Neural progenitor cell (in vitro differentiated cells): ENCODE measurements at regions not wholly inside any gene's neighbourhood (a gene's known extent, or its start where the extent isn't known, plus 50 kb on each side); places are given as distances from the start of the nearest gene placed in this dataset.

Source experiments
- DNase-seq: peaks from one replicate; pipeline ENCODE4 v3.0.0-alpha.2; 2016; ENCODE audit warnings: low spot score
- H2AFZ ChIP-seq: fragments of 200-600 bp; sonication (generic); replicated peaks from 2 replicates; pipeline ENCODE4 v1.6.1; 2016; ENCODE audit warnings: antibody characterized with exemption
- H3F3A ChIP-seq: fragments of 200-600 bp; sonication (generic); 2 replicates; pipeline ENCODE4 v1.6.1; 2016; ENCODE audit warnings: antibody characterized with exemption, low read depth
- H3K27ac ChIP-seq: fragments of 200-600 bp; sonication (generic); 2 replicates; pipeline ENCODE4 v1.5.1; 2016; ENCODE audit warnings: mild to moderate bottlenecking
- H3K27me3 ChIP-seq: fragments of 200-600 bp; sonication (generic); 2 replicates; pipeline ENCODE4 v1.6.1; 2016; ENCODE audit warnings: mild to moderate bottlenecking, moderate library complexity
- H3K36me3 ChIP-seq: fragments of 200-600 bp; sonication (generic); 2 replicates; pipeline ENCODE4 v1.5.1; 2016
- H3K4me1 ChIP-seq: fragments of 200-600 bp; sonication (generic); 2 replicates; pipeline ENCODE4 v1.6.1; 2016; ENCODE audit warnings: mixed run types
- H3K4me2 ChIP-seq: fragments of 200-600 bp; sonication (generic); 2 replicates; pipeline ENCODE4 v1.6.1; 2016
- H3K4me3 ChIP-seq: fragments of 200-600 bp; sonication (generic); 2 replicates; pipeline ENCODE4 v1.5.1; 2016
- H3K79me2 ChIP-seq: fragments of 200-600 bp; sonication (generic); 2 replicates; pipeline ENCODE4 v1.6.1; 2016; ENCODE audit warnings: low read depth
- H3K9ac ChIP-seq: fragments of 200-600 bp; sonication (generic); 2 replicates; pipeline ENCODE4 v1.6.1; 2016
- H3K9me3 ChIP-seq: fragments of 200-600 bp; sonication (generic); 2 replicates; pipeline ENCODE4 v1.5.1; 2016; ENCODE audit warnings: low read depth
- H4K20me1 ChIP-seq: fragments of 200-600 bp; sonication (generic); 2 replicates; pipeline ENCODE4 v1.6.1; 2016; ENCODE audit warnings: low read depth
- H3K27ac Mint-ChIP-seq: 3 replicates; pipeline ENCODE4 v1.8.0; 2021; ENCODE audit warnings: mixed read lengths
- H3K27me3 Mint-ChIP-seq: 2 replicates; pipeline ENCODE4 v1.8.0; 2022; ENCODE audit warnings: low read depth, mild to moderate bottlenecking, inconsistent platforms, moderate library complexity, mixed read lengths; ENCODE audit not compliant: insufficient read depth
- H3K36me3 Mint-ChIP-seq: 3 replicates; pipeline ENCODE4 v1.8.0; 2021; ENCODE audit warnings: mixed read lengths
- H3K4me1 Mint-ChIP-seq: 3 replicates; pipeline ENCODE4 v1.8.0; 2021; ENCODE audit warnings: mixed read lengths
- H3K4me3 Mint-ChIP-seq: 3 replicates; pipeline ENCODE4 v1.8.0; 2021; ENCODE audit warnings: mild to moderate bottlenecking, moderate library complexity, mixed read lengths
- H3K9me3 Mint-ChIP-seq: 3 replicates; pipeline ENCODE4 v1.8.0; 2020; ENCODE audit warnings: mixed read lengths
- CTCF ChIP-seq: fragments of 200-600 bp; sonication (generic); IDR thresholded peaks from 2 replicates; pipeline ENCODE4 v1.5.1; 2017; ENCODE audit warnings: antibody characterized with exemption, mild to moderate bottlenecking
- EZH2 ChIP-seq: fragments of 200-600 bp; sonication (generic); IDR thresholded peaks from 2 replicates; pipeline ENCODE4 v1.6.1; 2017; ENCODE audit warnings: antibody characterized with exemption, mild to moderate bottlenecking, moderate library complexity
- EZH2phosphoT487 ChIP-seq: fragments of 200-600 bp; sonication (generic); IDR thresholded peaks from 2 replicates; pipeline ENCODE4 v1.6.1; 2017; ENCODE audit warnings: antibody characterized with exemption

GRCh38 chr16:59144841-59145240 is 410.7 kb upstream of the GOT2 start:
- Histone ChIP-seq H3K9ac (no peak overlapping the region), H3K27me3 (no peaks in the 10 kb centered on the region), H3K4me3 (no peak overlapping the region), H3K27ac (no peak overlapping the region), H3K9me3 (no peaks in the 10 kb centered on the region), H2AFZ (no peak overlapping the region), H3K79me2 (no peaks in the 10 kb centered on the region), H3K4me2 (no peak overlapping the region), H3K36me3 (no peaks in the 10 kb centered on the region), H4K20me1 (no peaks in the 10 kb centered on the region), H3K4me1 (peaks cover 3% of the 10 kb centered on the region), H3F3A (no peaks in the 10 kb centered on the region)
- no peak for DNase-seq
- H3K4me3 Mint-ChIP-seq: no peak overlapping the region
- H3K36me3 Mint-ChIP-seq: no peaks in the 10 kb centered on the region
- peaks cover 3% of the 10 kb centered on the region for H3K4me1 Mint-ChIP-seq
- H3K27me3 Mint-ChIP-seq: peaks cover 2% of the 10 kb centered on the region
- TF ChIP-seq EZH2 (no peak), CTCF (no peak), EZH2phosphoT487 (no peak)
- H3K27ac Mint-ChIP-seq: no peak overlapping the region
- no peaks in the 10 kb centered on the region for H3K9me3 Mint-ChIP-seq

- Histone ChIP-seq H4K20me1 (no peaks in the 10 kb centered on the region), H3K27me3 (no peaks in the 10 kb centered on the region), H3F3A (no peaks in the 10 kb centered on the region), H3K4me3 (no peak overlapping the region), H3K36me3 (no peaks in the 10 kb centered on the region), H3K9me3 (no peaks in the 10 kb centered on the region), H3K4me1 (peaks cover 3% of the 10 kb centered on the region), H2AFZ (no peak overlapping the region), H3K79me2 (no peaks in the 10 kb centered on the region), H3K27ac (no peak overlapping the region), H3K9ac (no peak overlapping the region), H3K4me2 (no peak overlapping the region)
- TF ChIP-seq CTCF (no peak), EZH2phosphoT487 (no peak), EZH2 (no peak)
- DNase-seq: no peak
- no peak overlapping the region for H3K4me3 Mint-ChIP-seq
- no peaks in the 10 kb centered on the region for H3K9me3 Mint-ChIP-seq
- peaks cover 2% of the 10 kb centered on the region for H3K27me3 Mint-ChIP-seq
- H3K27ac Mint-ChIP-seq: no peak overlapping the region
- peaks cover 3% of the 10 kb centered on the region for H3K4me1 Mint-ChIP-seq
- H3K36me3 Mint-ChIP-seq: no peaks in the 10 kb centered on the region
Observed at GRCh38 chr16:59144326-59144725, 410.2 kb upstream of the GOT2 start.

- Mint-ChIP-seq H3K9me3 (no peaks in the 10 kb centered on the region), H3K36me3 (no peaks in the 10 kb centered on the region)
Observed at GRCh38 chr16:59126486-59126885, 392.4 kb upstream of the GOT2 start.

More at GRCh38 chr16:59126486-59126885, 392.4 kb upstream of the GOT2 start:
- Histone ChIP-seq H2AFZ (no peak overlapping the region), H4K20me1 (no peaks in the 10 kb centered on the region), H3K4me2 (no peak overlapping the region), H3K36me3 (no peaks in the 10 kb centered on the region), H3K79me2 (no peaks in the 10 kb centered on the region), H3K4me3 (no peak overlapping the region), H3K9ac (no peak overlapping the region), H3K27me3 (no peaks in the 10 kb centered on the region), H3K9me3 (no peaks in the 10 kb centered on the region), H3F3A (no peaks in the 10 kb centered on the region), H3K27ac (no peak overlapping the region), H3K4me1 (no peaks in the 10 kb centered on the region)
- DNase-seq: no peak
- H3K4me1 Mint-ChIP-seq: peaks cover 5% of the 10 kb centered on the region
- no peak overlapping the region for H3K27ac Mint-ChIP-seq
- peaks cover 2% of the 10 kb centered on the region for H3K27me3 Mint-ChIP-seq
- H3K4me3 Mint-ChIP-seq: no peak overlapping the region
- TF ChIP-seq EZH2phosphoT487 (no peak), EZH2 (no peak), CTCF (no peak)
